GM18867 (cell line): ENCODE measurements at regions not wholly inside any gene's neighbourhood (a gene's known extent, or its start where the extent isn't known, plus 50 kb on each side); places are given as distances from the start of the nearest gene placed in this dataset.
"Not testable (repeated sequence)": the region's sequence is repeated elsewhere in the genome, so short reads cannot be mapped to it uniquely, and the experiment has no call there.

Experiments used
- ATAC-seq: cut with Tn5 transposase; IDR thresholded peaks from one replicate; pipeline ENCODE4 v1.9.1; 2021; ENCODE audit warnings: mild to moderate bottlenecking, moderate library complexity; ENCODE audit not compliant: unreplicated experiment

DNA sequence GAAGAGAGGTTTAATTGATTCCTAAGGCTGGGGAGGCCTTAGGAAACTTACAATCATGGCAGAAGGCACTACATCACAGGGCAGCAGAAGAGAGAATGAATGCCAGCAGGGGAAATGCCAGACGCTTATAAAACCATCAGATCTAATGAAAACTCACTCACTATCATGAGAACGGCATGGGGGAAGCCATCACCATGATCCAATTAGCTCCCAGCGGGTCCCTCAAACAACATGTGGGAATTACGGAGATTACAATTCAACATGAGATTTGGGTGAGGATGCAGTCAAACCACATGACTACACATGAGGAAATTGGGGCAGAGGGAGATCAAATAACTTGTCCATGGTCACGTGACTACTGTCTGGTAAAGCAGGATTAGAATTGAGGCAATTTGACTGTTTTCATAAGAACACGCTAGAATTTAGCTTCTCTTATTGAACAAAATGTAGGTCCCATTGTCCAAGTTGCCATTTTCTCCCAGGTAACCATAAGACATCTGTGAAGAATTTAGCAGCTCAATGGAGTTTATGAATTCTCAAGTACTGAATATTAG is 445.1 kb upstream of the CDH20 start:
- no peak for ATAC-seq

DNA sequence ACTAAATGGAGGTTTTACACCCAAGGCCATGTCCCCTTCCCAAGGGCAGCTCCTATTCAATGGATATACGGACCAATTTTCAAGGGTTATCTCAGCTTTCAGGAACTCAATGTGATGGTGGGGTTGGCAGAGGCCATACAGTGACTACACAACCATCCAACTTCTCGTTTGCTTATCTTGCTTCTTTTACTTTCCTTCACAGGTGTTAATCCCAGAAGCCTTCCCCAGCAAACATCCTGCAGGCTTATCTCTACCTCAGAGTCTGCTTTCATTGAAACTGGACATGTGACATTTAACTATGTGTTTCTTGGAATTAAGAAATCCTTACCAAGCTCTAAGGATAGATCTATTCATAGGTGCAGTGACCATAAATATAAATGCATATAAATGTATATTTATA is 443.8 kb upstream of the CDH20 start:
- ATAC-seq: no peak

DNA sequence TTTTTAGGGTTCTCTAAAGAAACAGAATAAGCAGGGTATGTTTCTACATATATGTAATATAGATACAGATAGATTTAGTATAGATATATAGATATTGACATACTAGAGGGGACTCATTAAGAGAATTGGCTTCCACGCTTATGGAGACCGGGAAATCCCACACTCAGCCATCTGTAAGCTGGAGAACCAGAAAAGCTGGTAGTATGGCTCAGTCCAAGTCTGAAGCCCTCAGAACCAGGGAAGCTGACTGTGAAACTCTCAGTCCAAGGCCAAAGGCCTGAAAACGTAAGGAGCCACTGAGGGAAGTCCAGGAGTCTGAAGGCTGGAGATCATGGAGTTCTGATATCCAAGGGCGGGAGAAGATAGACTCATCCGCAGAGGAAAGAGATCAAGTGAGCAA is 441.3 kb upstream of the CDH20 start:
- ATAC-seq: no peak

DNA sequence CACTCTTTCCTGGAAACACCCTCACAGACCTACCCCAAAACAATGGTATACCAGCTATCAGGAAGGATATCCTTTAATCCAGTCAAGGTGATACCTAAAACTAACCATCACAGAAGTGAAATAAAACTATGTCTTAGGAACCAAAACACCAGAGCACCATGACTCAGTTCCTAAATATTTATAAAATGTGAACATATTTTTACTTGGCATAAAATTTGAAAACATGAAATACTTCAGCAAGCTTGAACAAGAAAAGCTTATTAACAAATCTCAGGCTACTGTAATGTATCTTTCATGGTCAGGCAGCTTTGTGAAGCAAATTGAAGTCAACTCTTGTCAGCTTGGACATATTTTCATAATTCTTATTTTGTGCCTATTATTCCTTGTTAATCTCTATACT is 440.8 kb upstream of the CDH20 start:
- no peak for ATAC-seq

DNA sequence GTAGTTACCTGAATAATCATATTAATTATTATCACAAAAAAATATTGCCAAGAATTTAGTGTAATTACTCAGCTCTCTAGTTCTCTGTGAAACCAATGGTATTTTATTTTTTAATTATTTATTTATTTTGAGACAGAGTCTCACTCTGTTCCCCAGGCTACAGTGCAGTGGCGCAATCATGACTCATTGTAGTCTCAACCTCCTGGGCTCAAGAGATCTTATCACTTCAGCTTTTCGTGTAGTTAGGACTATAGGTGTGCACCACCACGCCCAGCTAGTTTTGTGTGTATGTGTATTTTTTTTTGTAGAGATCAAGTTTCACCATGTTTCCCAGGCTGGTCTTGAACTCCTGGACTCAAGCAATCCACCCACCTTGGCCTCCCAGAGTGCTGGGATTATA is 440.4 kb upstream of the CDH20 start:
- ATAC-seq: no peak

DNA sequence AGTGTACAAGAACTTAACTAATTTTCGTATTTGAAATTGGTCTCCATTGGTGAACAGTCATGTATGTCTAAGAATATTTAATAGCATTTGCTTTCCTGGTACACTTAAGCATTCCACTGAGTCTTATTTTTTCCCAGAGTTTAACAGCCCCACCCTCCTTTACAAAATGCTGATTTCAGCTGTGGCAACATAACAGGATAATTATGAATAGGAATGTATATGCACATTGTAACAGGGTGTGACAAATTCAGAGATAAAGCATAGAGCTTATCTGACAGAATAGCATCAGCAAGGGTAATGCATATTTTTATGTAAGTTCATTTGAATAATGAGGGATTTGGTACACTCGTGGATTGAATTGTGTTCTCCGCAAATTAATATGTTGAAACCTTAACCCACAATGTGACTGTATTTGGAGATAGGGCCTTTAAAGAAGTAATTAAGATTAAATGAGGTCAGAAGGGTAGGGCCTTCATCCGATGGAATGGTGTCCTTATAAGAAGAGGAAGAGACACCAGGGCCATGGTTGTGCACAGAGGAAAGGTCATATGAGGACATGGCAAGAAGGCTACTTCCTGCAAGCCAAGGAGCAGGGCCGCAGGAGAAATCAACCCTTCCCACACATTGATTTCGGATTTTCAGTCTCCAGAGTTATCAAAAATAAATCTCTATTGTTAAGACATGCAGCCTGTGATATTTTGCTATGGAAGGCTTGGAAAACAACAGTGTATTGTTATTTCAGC is 439.7 kb upstream of the CDH20 start:
- ATAC-seq: no peak

DNA sequence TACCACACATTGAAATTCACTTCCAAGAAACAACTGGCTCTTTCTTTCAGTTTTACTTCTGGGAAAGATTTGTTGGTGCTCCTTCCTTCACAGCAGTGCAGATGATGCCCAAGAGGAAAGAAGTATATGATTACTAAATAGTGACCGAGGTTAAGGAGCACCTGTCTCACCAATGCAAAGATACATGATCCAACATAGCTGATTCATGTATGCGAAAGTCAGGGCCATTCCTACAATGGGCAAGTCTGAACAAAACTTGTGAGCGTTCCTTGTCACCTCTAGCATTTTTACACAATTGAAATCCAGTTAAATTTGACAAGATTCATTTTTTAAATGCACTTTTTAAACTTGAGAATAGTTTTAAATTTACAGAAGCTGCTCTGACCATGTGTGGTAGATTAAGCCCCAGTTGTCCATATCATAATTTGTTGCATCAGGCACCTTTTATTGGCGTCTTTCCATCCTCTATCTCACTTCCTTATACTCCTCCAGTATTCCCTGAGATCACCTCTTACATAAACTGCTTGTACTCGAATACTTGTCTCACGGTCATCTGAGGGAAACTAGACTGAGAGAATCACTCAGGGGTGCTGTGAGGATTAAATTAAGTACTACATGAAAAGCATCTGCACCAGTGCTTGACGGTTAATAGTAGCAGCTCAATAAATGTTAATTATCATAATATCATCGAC is 438.8 kb upstream of the CDH20 start:
- no peak for ATAC-seq

DNA sequence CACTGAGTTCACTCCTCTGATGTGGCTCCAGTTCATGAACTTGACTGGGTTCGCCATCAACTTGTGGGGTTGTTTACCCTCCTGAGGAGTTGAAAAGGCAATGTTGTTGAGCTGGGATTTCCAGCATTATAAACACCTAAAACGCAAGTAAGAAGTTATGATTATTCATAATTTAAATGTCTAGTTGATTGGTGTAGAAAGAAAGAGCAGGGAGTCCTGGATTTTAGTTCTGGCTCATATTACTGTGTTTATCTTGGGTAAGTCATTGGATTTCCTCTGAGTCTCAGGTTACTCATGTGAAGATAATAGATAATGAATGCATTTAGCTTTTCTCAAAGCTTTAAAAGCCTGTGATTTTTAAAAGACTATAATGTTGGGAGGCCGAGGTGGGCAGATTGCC is 438.0 kb upstream of the CDH20 start:
- no peak for ATAC-seq

DNA sequence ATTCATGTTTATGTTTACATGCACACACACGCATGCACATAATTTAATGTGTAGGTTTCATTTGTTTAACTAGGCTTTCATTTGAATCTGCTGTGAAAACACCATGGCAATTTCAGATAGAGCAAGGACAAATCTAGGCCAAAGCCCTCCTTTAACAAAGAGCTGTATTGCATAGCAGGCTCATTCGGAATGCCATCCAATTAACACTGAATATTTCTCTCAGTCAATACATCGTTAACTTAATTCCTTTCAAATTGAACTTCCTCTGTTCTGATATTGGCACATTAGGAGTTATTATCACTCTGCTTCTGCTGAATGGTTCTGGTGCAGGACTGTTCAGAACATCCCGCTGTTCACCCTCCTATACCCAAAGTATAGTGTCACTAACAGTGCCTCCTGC is 435.1 kb upstream of the CDH20 start:
- no peak for ATAC-seq

DNA sequence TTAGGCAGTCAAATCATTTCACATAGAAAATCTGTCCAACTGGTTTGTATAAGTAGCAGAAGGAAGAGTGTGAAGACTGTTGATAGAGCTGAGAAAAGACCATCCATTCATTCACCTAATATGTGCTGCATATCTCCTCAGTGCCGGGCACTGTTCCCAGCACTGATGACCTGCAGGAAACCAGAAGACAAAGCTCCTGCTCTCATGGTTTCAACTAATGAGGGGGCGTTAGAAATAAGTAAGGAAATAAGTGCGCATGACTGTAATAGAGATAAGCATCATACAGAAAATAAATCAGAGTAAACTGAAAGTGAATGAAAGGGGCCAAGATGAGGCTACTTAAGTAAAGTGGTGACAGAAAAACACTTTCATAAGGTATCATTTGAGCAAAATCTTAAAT is 427.5 kb upstream of the CDH20 start:
- no peak for ATAC-seq

DNA sequence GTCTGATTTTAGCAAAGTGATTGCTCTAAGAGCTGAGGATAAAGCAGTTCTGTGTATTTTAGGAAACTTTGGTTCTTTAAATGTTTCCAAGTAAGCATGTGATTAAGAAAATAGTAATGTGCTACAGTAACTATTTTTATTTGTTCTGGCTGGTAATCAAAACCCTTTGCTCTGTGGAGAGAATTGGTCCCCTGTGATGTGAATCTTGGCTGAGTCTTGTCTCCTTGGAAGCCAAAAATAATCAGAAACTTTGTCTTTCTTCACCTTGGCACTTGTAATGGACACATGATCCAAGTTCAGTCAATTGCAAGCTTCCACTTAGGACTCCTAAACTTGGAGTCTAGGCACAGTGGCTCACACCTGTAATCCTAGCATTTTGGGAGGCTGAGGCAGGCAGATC is 422.7 kb upstream of the CDH20 start:
- no peak for ATAC-seq

DNA sequence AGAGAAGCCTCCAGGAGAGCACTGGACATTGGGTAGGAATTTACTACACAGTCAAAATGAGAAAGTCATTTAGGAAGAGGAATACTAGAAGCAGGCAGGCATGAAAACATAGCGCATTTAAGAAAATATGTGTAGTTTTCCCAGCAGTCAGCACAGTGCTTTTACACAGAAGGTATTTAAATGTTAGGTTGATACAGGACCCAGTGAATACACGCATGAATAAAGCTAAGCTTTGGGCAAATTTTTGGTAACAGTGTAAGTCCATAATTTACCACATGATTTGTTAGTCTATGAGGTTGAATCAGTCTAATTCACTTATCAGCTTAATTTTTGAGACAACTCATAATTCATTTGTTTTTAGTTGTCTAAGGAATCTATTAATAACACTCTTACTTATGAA is 421.7 kb upstream of the CDH20 start:
- ATAC-seq: no peak

DNA sequence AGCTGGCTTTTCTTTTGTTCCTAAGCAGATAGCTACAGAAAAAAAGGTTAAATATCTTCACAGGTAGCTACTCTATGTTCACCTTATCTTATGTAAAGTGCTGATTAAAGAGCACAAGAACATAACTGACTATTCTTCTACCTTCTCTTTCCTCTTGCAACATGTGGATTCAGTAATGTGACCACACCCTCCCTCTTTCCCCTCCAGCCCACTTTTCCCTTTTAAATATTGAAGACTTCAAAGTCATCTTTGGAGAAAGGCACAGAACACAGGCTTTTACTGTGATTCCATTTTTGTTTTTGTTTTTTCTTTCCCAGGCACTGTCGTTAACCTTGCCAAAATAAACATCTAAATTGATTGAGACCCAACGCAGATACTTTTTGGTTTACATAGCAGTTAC is 418.1 kb upstream of the CDH20 start:
- no peak for ATAC-seq

DNA sequence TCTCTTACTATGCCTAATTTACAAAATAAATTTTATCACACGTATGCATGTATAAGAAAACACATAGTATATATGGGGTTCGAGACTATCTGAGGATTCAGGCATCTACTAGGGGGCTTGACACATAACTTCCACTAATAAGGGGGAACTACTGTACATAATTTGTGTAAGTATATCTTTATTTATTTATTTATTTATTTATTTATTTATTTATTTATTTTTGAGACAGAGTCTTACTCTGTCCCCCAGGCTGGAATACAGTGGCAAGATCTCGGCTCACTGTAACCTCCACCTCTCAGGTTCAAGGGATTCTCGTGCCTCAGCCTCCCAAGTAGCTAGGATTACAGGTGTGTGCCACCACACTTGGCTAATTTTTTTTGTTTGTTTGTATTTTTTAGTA is 414.4 kb upstream of the CDH20 start:
- not testable (repeated sequence) for ATAC-seq

DNA sequence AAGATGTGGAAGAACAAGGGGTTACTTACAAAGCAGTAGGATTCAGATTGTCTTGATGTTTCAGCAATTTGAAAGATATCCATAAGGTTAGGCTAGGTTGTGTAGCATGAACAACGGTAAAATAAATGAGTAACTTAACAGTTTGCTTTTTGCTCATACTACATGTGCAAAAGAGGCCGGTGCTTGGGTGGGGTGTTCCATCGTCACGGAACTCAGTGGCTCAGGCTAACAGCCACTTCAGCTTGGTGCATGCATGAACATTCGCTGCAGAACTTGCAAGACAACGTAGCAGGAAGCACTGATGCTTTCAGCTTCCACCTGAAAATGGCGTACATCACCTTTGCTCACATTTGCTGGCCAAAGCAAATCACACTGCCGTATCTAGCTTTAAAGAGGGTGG is 407.3 kb upstream of the CDH20 start:
- no peak for ATAC-seq

DNA sequence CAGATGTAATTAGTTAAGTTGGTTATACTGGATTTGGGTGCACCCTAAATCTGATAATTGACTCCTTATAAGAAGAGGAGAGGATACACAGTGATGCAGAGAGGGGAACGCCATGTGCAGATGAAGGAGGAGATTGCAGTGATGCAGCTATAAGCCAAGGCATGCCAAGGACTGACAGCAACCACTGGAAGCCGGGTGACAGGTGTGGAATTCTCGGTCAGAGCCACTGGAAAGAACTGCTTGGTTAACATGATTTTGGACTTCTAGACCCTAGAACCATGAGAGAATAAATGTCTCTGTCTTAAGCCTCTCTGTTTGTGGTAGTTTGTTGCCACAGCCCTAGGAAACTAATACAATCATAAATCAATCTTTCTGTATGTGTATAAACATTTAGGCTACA is 403.3 kb upstream of the CDH20 start:
- no peak for ATAC-seq

DNA sequence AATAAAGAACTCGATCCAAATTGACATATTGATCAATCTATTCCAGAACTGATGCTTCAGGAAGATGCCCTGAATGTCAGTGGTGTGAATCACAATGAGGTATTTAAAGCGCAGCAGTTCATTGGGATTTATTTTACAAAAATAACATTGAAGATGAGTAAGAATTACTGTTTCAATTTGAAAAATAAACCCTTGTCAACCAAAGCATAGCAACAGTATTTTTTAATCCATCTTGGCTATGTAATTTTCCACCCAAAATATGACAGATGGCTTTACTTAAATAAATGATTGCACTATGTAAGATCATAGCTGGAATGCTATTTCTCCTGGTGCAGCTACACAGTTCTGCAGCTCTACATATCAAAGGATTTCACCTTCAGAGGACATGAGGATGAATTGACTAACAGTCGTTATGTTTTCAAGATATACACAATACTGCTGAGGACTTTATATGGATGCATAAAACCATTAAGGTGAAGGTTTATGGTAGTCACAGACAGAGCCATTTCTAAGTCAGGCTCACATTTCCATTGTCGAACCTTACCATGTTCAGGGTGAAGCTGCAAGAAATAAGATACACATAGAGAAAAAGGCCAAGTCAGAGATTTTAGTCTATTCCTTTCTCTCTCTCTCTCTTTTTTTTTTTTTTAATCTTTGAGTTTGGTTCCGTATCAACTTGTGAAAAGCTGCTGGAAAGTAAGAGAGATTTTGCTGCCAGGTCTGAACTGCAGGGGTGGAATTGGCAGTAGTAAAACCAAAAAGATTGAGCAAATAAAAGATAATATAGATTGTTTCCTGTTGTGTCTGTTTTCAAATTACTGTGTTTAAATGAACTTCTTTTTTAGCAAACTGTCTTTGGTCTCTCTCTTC is 398.0 kb upstream of the CDH20 start:
- ATAC-seq: no peak

DNA sequence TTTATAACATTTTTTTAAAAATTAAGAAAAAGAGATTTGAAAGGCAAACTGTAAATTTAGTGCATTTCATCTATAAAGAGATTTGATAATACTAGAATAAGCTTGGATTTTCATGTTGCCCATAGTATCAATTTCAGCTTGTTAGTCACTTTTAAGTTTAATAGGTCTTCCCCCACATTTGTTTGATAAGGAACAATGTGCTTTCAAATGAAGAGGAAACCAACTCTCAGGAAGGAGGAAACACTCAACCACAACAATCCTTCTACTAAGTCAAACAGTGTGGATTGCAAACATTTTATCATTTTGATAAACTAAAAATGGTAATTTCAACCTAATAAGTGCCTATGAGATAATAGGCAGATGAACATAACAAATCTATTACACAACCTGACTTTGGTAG is 397.1 kb upstream of the CDH20 start:
- ATAC-seq: no peak

DNA sequence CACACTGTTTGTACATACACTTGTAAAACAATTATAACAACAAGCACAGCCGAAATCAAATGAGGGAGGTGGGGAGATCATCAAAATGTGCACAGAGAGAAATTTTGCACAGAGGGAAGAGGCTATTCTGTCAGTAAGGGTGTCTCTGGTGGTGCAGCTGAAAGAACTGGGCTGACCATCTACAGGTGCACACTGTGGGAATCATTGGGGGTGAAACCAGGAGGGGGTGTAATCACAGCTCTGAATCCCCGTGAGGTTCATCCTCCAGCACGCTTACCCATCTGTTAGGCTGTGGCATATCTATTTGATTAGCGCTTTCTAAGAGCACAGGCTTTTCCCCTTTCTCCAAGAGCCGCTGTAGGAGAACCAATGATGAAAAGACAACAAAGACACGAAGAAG is 389.9 kb upstream of the CDH20 start:
- no peak for ATAC-seq

DNA sequence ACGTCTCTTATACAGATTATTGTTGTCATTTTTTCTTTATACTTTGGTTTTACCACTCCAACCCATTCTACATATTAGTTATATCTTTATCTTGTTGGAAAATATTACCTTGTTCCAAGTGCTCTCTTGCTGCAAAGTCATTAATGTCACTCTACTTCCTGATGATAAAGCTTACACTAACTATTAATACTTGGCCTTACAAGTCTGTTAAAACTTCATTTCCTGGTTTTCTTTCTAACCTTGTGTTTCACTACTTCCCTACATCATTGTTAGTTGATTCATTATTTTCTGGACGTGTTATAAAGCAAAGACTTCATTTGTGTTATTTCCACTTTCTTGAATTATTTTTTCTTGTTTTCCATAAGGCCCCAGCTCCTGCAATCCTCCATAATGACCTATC is 382.6 kb upstream of the CDH20 start:
- no peak for ATAC-seq

DNA sequence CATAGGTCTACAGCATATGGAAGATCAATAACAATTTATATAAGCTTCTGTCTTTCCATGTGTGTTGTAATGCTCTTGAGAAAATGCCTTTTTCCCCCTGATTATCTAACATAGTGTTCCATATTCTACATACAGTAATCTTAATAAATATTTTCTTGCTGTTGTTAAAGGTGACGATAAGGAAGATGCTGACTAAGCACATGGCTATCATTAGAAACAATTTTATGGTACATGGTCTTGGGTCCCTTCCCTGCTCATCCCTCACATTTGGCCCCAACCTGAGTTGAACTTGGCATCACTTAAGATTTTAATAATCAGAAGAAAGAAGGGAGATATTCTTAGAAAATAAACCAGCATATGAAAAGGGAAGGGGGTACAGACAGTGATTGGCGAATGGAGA is 382.1 kb upstream of the CDH20 start:
- no peak for ATAC-seq

DNA sequence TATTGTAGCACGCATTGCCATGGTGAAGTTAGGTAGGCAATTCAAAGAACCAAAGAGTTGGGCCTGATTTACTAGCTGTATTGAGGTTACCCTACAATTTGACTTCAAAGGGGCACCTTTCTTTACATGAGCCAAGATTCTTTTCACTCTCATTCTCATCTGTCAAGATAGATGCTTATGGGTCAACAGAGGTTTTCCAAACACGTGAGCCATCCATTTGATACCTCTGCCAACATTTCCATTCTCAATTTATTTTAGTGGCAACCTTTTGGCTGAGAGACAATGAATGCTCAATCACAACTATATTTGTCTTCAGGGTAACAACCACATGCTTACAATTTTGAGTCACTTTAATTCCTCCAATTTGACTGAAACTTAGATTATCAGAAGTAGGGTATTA is 370.6 kb upstream of the CDH20 start:
- no peak for ATAC-seq
